ENCODE measurements at regions not wholly inside any gene's neighbourhood (a gene's known extent, or its start where the extent isn't known, plus 50 kb on each side); places are given as distances from the start of the nearest gene placed in this dataset.

DNA sequence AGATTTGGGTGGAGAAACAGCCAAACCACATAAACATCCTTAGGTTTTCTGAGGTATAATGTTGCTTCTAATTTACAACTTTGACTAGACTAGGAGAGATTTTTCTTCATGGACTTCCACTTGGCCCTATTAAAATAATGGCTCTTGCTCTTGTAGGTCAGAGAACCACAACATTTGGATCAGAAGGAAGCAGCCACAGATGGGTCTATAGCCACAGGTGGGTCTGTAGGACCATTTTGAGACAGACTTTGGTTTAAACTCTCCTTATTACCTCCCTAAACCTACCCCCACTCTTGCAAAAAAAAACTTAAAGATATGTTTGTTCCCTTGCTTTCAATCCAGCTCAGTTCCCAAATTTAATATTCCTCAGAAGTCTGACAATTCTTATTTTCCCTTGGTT is 1260.8 kb downstream of the GATA3 start:
- H3K27me3 ChIP-seq (ENCODE audit: control insufficient read depth, low read length): no peaks in the 10 kb centered on the region
- H3K4me2 ChIP-seq (ENCODE audit: low read length): no peak overlapping the region
- no peak overlapping the region for H3K4me3 ChIP-seq (ENCODE audit: low read length)
- H3K36me3 ChIP-seq (ENCODE audit: control insufficient read depth, low read length): no peaks in the 10 kb centered on the region
- no peaks in the 10 kb centered on the region for H3K4me1 ChIP-seq (ENCODE audit: control insufficient read depth, low read length)
- no peaks in the 10 kb centered on the region for H3K79me2 ChIP-seq (ENCODE audit: control insufficient read depth, low read length)
- TF ChIP-seq EZH2phosphoT487 (IDR thresholded peaks at IDR 0.05; ENCODE audit: borderline replicate concordance, low read length): no peak
- TF ChIP-seq, protein P1, sequence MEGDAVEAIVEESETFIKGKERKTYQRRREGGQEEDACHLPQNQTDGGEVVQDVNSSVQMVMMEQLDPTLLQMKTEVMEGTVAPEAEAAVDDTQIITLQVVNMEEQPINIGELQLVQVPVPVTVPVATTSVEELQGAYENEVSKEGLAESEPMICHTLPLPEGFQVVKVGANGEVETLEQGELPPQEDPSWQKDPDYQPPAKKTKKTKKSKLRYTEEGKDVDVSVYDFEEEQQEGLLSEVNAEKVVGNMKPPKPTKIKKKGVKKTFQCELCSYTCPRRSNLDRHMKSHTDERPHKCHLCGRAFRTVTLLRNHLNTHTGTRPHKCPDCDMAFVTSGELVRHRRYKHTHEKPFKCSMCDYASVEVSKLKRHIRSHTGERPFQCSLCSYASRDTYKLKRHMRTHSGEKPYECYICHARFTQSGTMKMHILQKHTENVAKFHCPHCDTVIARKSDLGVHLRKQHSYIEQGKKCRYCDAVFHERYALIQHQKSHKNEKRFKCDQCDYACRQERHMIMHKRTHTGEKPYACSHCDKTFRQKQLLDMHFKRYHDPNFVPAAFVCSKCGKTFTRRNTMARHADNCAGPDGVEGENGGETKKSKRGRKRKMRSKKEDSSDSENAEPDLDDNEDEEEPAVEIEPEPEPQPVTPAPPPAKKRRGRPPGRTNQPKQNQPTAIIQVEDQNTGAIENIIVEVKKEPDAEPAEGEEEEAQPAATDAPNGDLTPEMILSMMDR (IDR thresholded peaks at IDR 0.05; ENCODE audit: low read depth, low read length, poor library complexity, severe bottlenecking): no peak
- no peak overlapping the region for H3K27ac ChIP-seq (ENCODE audit: low read depth, low read length)
- no peaks in the 10 kb centered on the region for H3K9me3 ChIP-seq (ENCODE audit: control insufficient read depth, insufficient read depth, low read length)
- H4K20me1 ChIP-seq (ENCODE audit: control insufficient read depth, insufficient read depth, low read depth, low read length): no peaks in the 10 kb centered on the region
- no peaks in the 10 kb centered on the region for H3K9me2 ChIP-seq (replicated peaks; ENCODE audit: control insufficient read depth, low read length)
- no peaks in the 10 kb centered on the region for H3F3A ChIP-seq (ENCODE audit: control insufficient read depth, insufficient read depth)

DNA sequence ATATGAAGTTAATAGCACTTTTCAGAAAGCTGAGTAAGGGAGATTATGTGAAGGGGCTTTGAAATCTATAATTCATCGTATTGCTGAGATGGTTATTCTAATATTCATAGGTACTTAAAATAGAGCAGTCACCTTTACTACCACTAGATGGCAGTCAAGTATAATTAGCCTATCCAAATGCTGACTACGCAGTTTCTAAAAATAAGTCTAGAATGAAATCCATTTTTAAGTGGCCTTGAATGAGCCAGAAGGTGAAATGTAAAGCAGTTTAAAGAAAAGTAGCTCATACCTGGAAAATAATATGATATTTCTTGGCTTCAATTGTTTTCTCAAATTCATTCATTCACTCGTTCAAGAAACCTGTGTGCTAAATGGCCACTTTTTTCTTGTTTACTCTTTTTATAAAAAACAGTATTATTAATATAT is 1277.1 kb downstream of the GATA3 start:
- H3F3A ChIP-seq (ENCODE audit: control insufficient read depth, insufficient read depth): no peaks in the 10 kb centered on the region

DNA sequence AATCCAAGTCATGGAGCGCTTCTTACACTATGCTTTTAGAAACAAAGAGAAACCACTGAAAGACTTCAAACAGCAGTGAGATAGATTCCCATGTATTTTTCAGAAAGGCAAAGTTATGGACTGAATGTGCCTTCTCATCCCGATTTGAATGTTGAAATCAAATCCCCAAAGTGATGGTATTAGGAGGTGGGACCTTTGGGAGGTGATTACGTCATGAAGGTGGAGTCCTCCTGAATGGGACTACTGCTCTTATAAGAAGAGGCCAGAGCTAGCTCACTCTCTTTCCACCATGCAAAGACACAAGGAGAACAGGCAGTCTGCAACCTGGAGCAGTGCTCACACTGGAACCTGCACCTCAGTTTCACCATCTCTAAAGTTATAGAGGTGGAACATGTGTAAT is 1279.8 kb downstream of the GATA3 start:
- TF ChIP-seq, protein P1 (IDR thresholded peaks at IDR 0.05; ENCODE audit: low read depth, low read length, poor library complexity, severe bottlenecking): no peak
- Histone ChIP-seq H3K9me2 (replicated peaks; ENCODE audit: control insufficient read depth, low read length) (no peaks in the 10 kb centered on the region), H3K4me3 (ENCODE audit: low read length) (no peak overlapping the region), H4K20me1 (ENCODE audit: control insufficient read depth, insufficient read depth, low read depth, low read length) (no peaks in the 10 kb centered on the region), H3K4me1 (ENCODE audit: control insufficient read depth, low read length) (no peaks in the 10 kb centered on the region), H3K4me2 (ENCODE audit: low read length) (no peak overlapping the region), H3K9me3 (ENCODE audit: control insufficient read depth, insufficient read depth, low read length) (no peaks in the 10 kb centered on the region), H3K36me3 (ENCODE audit: control insufficient read depth, low read length) (no peaks in the 10 kb centered on the region), H3K27me3 (ENCODE audit: control insufficient read depth, low read length) (no peaks in the 10 kb centered on the region), H3K27ac (ENCODE audit: low read depth, low read length) (no peak overlapping the region), H3F3A (ENCODE audit: control insufficient read depth, insufficient read depth) (no peaks in the 10 kb centered on the region), H3K79me2 (ENCODE audit: control insufficient read depth, low read length) (no peaks in the 10 kb centered on the region)

More for the DNA sequence above, 1277.1 kb downstream of the GATA3 start:
- Histone ChIP-seq H3K79me2 (ENCODE audit: control insufficient read depth, low read length) (no peaks in the 10 kb centered on the region), H3K4me1 (ENCODE audit: control insufficient read depth, low read length) (no peaks in the 10 kb centered on the region), H3K4me3 (ENCODE audit: low read length) (no peak overlapping the region), H3K9me3 (ENCODE audit: control insufficient read depth, insufficient read depth, low read length) (no peaks in the 10 kb centered on the region), H3K4me2 (ENCODE audit: low read length) (no peak overlapping the region), H3K27me3 (ENCODE audit: control insufficient read depth, low read length) (no peaks in the 10 kb centered on the region), H4K20me1 (ENCODE audit: control insufficient read depth, insufficient read depth, low read depth, low read length) (no peaks in the 10 kb centered on the region), H3K9me2 (replicated peaks; ENCODE audit: control insufficient read depth, low read length) (no peaks in the 10 kb centered on the region), H3K36me3 (ENCODE audit: control insufficient read depth, low read length) (no peaks in the 10 kb centered on the region), H3K27ac (ENCODE audit: low read depth, low read length) (no peak overlapping the region)
- no peak for TF ChIP-seq EZH2phosphoT487 (IDR thresholded peaks at IDR 0.05; ENCODE audit: borderline replicate concordance, low read length)
- TF ChIP-seq, protein P1 (IDR thresholded peaks at IDR 0.05; ENCODE audit: low read depth, low read length, poor library complexity, severe bottlenecking): peak; percentile 73

- Histone ChIP-seq H3K79me2 (ENCODE audit: control insufficient read depth, low read length) (no peaks in the 10 kb centered on the region), H3K4me3 (ENCODE audit: low read length) (no peak overlapping the region), H3K36me3 (ENCODE audit: control insufficient read depth, low read length) (no peaks in the 10 kb centered on the region), H4K20me1 (ENCODE audit: control insufficient read depth, insufficient read depth, low read depth, low read length) (no peaks in the 10 kb centered on the region), H3K4me1 (ENCODE audit: control insufficient read depth, low read length) (no peaks in the 10 kb centered on the region), H3K4me2 (ENCODE audit: low read length) (no peak overlapping the region), H3K9me2 (replicated peaks; ENCODE audit: control insufficient read depth, low read length) (no peaks in the 10 kb centered on the region), H3F3A (ENCODE audit: control insufficient read depth, insufficient read depth) (no peaks in the 10 kb centered on the region), H3K9me3 (ENCODE audit: control insufficient read depth, insufficient read depth, low read length) (no peaks in the 10 kb centered on the region), H3K27ac (ENCODE audit: low read depth, low read length) (no peak overlapping the region), H3K27me3 (ENCODE audit: control insufficient read depth, low read length) (no peaks in the 10 kb centered on the region)
- TF ChIP-seq, protein P1 (IDR thresholded peaks at IDR 0.05; ENCODE audit: low read depth, low read length, poor library complexity, severe bottlenecking): no peak
- no peak for TF ChIP-seq EZH2phosphoT487 (IDR thresholded peaks at IDR 0.05; ENCODE audit: borderline replicate concordance, low read length)
These were observed 1285.2 kb downstream of the GATA3 start for GRCh38 chr10:9339716-9340115.

All from DOHH2 (cell line).